GM12878 (cell line): ENCODE measurements at regions not wholly inside any gene's neighbourhood (a gene's known extent, or its start where the extent isn't known, plus 50 kb on each side); places are given as distances from the start of the nearest gene placed in this dataset.

ENCODE experiments used
- BRCA1 ChIP-seq: IDR thresholded peaks from 2 replicates; pipeline ENCODE4 v1.6.1; 2011; ENCODE audit warnings: low read depth, low read length, improper control_type of control experiment
- TARDBP ChIP-seq: IDR thresholded peaks from 2 replicates; pipeline ENCODE4 v1.6.1; 2016; ENCODE audit warnings: borderline replicate concordance
- TF ChIP-seq, protein P1 (sequence below): IDR thresholded peaks from 2 replicates; pipeline ENCODE4 v1.6.1; 2012; ENCODE audit warnings: low read length, inconsistent platforms

DNA sequence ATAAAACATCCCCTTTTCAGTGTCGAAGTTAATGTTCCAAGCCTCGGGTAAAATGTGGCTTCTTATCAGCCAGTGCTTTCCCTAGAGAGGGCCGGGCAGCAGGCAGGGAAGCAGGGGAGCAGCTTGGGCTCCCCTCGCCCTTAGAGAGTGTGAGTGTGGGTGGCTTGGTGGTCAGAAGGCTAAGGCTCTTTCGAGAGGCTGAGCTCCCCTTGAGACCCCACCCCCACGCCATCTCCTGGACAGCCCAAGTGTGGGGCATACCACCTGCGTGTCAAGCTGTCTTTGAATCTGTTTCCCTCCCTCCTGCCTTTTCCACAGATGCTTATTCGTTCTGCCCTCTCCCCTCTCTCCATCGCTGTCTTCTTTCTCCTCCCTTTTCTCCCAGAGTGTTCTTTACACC is 95.1 kb upstream of the FOXP4 start:
- TF ChIP-seq BRCA1 = no peak
- TF ChIP-seq TARDBP = no peak
- TF ChIP-seq, protein P1, sequence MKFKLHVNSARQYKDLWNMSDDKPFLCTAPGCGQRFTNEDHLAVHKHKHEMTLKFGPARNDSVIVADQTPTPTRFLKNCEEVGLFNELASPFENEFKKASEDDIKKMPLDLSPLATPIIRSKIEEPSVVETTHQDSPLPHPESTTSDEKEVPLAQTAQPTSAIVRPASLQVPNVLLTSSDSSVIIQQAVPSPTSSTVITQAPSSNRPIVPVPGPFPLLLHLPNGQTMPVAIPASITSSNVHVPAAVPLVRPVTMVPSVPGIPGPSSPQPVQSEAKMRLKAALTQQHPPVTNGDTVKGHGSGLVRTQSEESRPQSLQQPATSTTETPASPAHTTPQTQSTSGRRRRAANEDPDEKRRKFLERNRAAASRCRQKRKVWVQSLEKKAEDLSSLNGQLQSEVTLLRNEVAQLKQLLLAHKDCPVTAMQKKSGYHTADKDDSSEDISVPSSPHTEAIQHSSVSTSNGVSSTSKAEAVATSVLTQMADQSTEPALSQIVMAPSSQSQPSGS = no peak
